Stimulated activated CD8-positive, alpha-beta memory T cell treated with anti-CD3 and anti-CD28 coated beads, Interleukin-12 subunit alpha, Interleukin-12 subunit beta, amount 100 ng/mL, for 24 hours (primary cell): ENCODE measurements at regions not wholly inside any gene's neighbourhood (a gene's known extent, or its start where the extent isn't known, plus 50 kb on each side); places are given as distances from the start of the nearest gene placed in this dataset.

Experiments
- DNase-seq: peaks from one replicate; pipeline ENCODE4 v3.0.0-alpha.2; 2020; ENCODE audit errors: extremely low read depth

- DNase-seq, result no peak
Observed at GRCh38 chr12:93134175-93134890, 205.2 kb upstream of the EEA1 start.

- no peak for DNase-seq
Observed at GRCh38 chr12:93134893-93135285, 205.8 kb upstream of the EEA1 start.

- DNase-seq, result no peak
Observed at GRCh38 chr12:93135286-93136239, 206.5 kb upstream of the EEA1 start.

- DNase-seq, result no peak
Observed at GRCh38 chr12:93136253-93137055, 207.4 kb upstream of the EEA1 start.

GRCh38 chr12:93137656-93138612, 208.8 kb upstream of the EEA1 start:
- no peak for DNase-seq

GRCh38 chr12:93139028-93139665, 210.1 kb upstream of the EEA1 start:
- no peak for DNase-seq

- DNase-seq, result no peak
Observed at GRCh38 chr12:93140325-93140724, 211.2 kb upstream of the EEA1 start.

- no peak for DNase-seq
Observed at GRCh38 chr12:93140801-93141200, 211.7 kb upstream of the EEA1 start.

- DNase-seq, result no peak
Observed at GRCh38 chr12:93142881-93143280, 213.8 kb upstream of the EEA1 start.

GRCh38 chr12:93144109-93144508, 215.0 kb upstream of the EEA1 start:
- DNase-seq, result no peak

- DNase-seq, result no peak
Observed at GRCh38 chr12:93145086-93145485, 216.0 kb upstream of the EEA1 start.

GRCh38 chr12:93146263-93146939, 217.3 kb upstream of the EEA1 start:
- DNase-seq, result no peak

GRCh38 chr12:93146970-93147369, 217.9 kb upstream of the EEA1 start:
- DNase-seq, result no peak

- no peak for DNase-seq
Observed at GRCh38 chr12:93148412-93148811, 219.3 kb upstream of the EEA1 start.

- DNase-seq, result no peak
Observed at GRCh38 chr12:93149229-93149628, 220.1 kb upstream of the EEA1 start.

- DNase-seq, result no peak
Observed at GRCh38 chr12:93151079-93151762, 222.1 kb upstream of the EEA1 start.

- DNase-seq, result no peak
Observed at GRCh38 chr12:93152617-93153016, 223.5 kb upstream of the EEA1 start.

GRCh38 chr12:93153321-93153720, 224.2 kb upstream of the EEA1 start:
- no peak for DNase-seq

GRCh38 chr12:93154096-93154728, 223.5 kb upstream of the NUDT4 start:
- DNase-seq, result no peak
